GM12874 (cell line): ENCODE measurements at regions not wholly inside any gene's neighbourhood (a gene's known extent, or its start where the extent isn't known, plus 50 kb on each side); places are given as distances from the start of the nearest gene placed in this dataset.

Source experiments
- CTCF ChIP-seq: IDR thresholded peaks from 2 replicates; pipeline ENCODE4 v1.5.1; 2011; ENCODE audit warnings: low read depth, mild to moderate bottlenecking, control low read depth, low read length, moderate library complexity; ENCODE audit not compliant: insufficient read depth

- no peak for TF ChIP-seq CTCF
Measured at GRCh38 chr18:50475538-50476193, 84.2 kb upstream of the MAPK4 start.

GRCh38 chr18:50492097-50492496 is 67.8 kb upstream of the MAPK4 start:
- no peak for TF ChIP-seq CTCF

DNA sequence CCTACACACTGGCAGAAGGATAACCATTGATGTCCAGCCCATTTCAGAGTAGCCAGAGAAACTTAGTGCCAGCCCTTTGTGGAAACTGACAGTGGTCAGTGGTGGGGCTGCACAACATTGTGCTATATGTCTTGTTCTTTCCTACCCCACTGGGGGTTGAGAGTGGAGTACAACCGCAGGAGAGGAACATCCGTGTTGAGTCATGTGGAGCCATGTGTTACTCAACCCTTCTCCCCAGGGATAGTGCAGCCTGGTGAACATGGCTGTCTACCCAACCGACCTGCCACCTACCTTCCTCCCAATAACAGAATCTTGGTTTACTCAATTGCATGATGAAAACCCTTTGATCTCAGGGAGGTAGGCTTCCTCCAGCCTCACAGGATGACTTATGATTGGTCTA is 65.3 kb upstream of the MAPK4 start:
- no peak for TF ChIP-seq CTCF

- no peak for TF ChIP-seq CTCF
Measured at GRCh38 chr18:50506362-50506761, 53.5 kb upstream of the MAPK4 start.

- TF ChIP-seq CTCF, result peak; percentile 52
Measured at GRCh38 chr18:50507120-50507590, 52.7 kb upstream of the MAPK4 start.

DNA sequence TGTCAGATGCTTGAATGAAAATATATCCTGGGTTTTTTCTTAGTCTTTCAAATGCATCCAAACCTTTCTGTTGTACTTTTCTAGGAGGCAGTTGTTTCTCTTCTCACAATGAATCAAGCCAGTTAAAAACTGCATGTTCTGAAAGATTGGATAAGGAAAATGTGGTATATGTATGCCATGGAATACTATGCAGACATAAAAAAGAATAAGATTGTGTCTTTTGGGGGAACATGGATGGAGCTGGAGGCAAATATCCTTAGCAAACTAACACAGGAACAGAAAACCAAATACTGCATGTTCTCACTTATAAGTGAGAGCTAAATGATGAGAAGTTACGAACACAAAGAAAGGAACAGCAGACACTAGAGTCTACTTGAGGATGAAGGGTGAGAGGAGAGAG is 51.7 kb upstream of the MAPK4 start:
- TF ChIP-seq CTCF, result no peak

- no peak for TF ChIP-seq CTCF
Measured at GRCh38 chr18:50509012-50509411, 50.9 kb upstream of the MAPK4 start.
